NOMO-1 treated with dmso at 0.1 percent for 144 hours (cell line): ENCODE measurements at regions not wholly inside any gene's neighbourhood (a gene's known extent, or its start where the extent isn't known, plus 50 kb on each side); places are given as distances from the start of the nearest gene placed in this dataset.
"Not testable (repeated sequence)": the region's sequence is repeated elsewhere in the genome, so short reads cannot be mapped to it uniquely, and the experiment has no call there.

Experiments used
- DNase-seq: peaks from one replicate; lab custom pipeline; 2025; ENCODE audit not compliant: unreplicated experiment; lab: John Stamatoyannopoulos, UW

DNA sequence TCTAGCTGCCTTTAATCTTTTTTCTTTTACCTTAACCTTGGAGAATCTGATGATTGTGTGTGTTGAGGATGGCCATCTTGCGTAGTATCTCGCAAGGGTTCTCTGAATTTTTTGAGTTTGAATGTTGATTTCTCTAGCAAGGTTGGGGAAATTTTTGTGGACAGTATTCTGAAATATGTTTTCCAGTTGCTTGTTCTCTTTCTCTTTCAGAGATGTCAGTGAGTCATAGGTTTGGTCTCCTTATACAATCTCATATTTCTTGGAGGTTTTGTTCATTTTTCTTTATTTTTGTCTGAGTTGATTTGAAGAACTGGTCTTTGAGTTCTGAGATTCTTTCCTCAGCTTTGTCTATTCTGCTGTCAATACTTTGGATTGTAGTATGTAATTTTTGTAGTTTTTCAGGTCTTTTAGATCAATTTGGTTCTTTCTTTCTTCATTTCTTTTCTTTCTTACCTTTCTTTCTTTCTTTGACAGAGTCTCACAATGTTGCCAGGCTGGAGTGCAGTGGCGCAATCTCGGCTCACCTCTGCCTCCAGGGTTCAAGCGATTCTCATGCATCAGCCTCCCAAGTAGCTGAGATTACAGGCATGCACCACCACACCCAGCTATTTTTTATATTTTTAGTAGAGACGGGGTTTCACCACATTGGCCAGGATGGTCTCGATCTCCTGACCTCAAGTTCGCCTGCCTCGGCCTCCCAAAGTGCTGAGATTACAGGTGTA is 366.4 kb upstream of the RASGRP1 start:
- no peak for DNase-seq

GRCh38 chr15:38941399-38941953 is 376.9 kb upstream of the RASGRP1 start:
- no peak for DNase-seq

DNA sequence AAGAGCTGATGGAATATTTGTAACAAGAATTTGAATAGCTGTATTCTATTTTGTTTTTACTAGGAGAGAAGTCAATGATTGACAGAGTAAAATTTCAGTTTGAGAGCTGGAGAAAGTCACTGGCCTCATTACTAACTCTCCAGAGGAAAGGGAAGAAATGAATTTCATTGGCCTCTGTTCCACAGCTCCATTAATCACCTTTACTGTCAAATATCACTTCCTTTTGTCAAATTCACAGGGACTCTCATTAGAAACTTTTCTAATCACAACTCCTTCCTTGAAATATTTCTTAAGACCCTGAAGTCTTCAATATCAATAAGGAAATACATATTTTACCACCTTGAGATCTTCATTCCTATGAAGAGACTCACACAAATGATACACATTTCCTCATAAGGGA is 379.9 kb upstream of the RASGRP1 start:
- DNase-seq, result no peak

GRCh38 chr15:38945551-38946298 is 381.1 kb upstream of the RASGRP1 start:
- DNase-seq, result no peak

- DNase-seq, result no peak
These were observed 389.5 kb upstream of the RASGRP1 start for GRCh38 chr15:38954090-38954489.

DNA sequence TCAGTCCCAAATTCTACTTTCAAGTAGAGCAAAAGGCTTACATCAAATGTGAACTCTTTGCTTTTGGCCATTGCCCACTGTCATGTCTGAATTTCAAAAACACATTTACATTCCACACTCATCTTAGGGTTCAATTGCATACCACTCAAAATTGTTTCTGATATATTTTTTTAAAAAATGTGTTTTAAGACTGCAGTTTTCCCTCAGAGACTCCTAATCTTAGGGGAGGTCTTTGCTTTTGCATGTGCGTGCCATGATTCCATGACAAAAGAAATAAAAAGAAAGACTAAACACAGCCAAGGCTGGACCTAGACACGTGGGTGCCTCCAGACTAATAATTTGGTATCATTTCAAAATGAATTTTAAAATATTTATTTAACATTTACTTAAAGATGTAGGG is 396.8 kb upstream of the RASGRP1 start:
- DNase-seq, result no peak

- no peak for DNase-seq
These were observed 397.3 kb upstream of the RASGRP1 start for GRCh38 chr15:38961931-38962330.

DNA sequence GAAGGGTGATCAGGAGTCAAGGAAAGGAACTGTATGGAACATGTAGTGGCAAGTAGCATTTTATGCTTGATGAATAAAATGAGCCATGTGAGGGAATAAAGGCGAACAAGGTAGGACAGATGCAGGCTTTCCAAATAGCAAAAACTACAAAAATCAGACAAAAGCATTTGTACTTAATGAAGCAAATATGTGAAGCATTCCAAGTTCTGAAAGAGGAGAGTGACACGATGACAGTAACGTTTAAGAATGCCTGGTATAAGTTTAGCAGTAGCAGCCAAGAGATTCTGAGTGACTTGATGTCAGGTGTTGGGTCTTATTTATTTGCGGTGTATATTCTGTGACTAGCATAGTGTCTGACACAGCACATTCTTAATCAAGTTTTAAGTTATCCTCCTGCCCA is 408.2 kb upstream of the RASGRP1 start:
- DNase-seq, result no peak

GRCh38 chr15:38975282-38975990 is 410.8 kb upstream of the RASGRP1 start:
- no peak for DNase-seq

GRCh38 chr15:38991126-38991525 is 426.5 kb upstream of the RASGRP1 start:
- DNase-seq, result no peak

- no peak for DNase-seq
These were observed 427.1 kb upstream of the RASGRP1 start for GRCh38 chr15:38991701-38992100.

- DNase-seq, result no peak
These were observed 427.9 kb upstream of the RASGRP1 start for GRCh38 chr15:38992506-38992905.

DNA sequence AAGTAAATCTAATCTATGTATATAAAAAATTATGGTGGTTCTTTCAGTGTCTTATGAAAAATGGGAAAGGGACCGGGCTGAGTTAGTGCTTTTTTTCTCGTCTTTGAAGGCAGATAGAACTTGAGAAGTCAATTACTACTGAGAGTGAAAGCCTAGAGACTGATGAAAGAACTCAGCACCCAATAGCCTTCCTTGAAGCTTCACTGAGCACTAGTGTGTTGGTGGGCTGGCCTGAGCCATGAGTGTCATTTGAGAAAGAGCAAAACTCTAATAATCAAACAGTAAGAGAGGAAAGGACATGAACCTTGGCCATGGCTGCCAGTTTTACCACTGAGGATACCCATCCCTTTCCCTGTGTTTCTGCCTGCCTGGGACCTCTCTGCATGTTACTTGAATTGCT is 428.3 kb upstream of the RASGRP1 start:
- no peak for DNase-seq

DNA sequence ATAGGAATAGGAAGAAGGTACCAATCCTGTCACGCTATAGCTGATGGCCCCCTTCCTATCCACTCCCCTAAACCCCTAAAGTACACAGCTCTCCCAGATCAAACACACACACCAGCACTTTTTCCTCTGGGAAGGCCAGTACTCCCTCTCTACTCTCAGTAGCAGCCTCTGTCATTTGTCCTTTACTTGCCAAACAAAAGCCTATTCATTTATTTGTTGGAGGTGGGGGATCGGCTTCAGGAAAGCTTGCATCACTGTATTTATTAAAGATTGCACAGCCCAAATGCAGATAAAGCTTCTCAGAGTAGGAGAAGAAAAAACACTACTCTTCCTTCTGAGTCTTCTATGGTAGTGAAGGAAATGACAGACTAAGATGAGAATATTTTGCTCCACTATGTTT is 429.7 kb upstream of the RASGRP1 start:
- DNase-seq, result no peak

GRCh38 chr15:38996111-38996631 is 431.6 kb upstream of the RASGRP1 start:
- DNase-seq, result no peak

GRCh38 chr15:38997841-38998240 is 433.2 kb upstream of the RASGRP1 start:
- DNase-seq, result no peak

DNA sequence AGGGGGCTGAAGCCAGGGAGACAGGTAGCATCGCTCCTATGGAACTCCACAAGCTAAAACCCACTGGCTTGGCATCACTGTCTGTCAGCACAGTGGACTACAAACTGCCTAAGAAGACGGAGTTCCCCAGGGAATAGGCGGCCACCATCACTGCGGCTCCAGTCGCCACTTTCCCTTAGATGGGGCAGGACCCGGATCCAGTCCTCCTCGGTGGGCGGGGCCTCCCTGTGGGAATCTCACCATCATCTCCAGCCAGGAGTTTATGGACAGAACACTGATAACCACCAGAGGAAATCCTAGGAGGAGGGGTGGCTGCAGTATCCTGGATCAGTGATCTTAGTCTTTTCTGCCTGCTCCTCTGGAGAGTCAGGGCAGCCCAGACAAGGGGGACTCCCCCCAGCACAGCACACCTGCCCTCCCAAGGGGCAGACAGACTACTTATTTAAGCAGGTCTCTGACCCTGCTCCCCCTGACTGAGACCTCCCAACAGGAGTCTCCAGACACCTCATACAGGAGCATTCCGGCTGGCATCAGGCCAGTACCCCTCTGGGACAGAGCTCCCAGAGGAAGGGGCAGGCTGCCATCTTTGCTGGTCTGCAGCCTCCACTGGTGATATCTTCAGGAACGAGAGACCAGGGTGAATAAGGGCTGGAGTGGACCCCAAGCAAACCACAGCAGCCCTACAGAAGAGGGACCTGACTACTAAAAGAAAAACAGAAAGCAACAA is 435.6 kb upstream of the RASGRP1 start:
- no peak for DNase-seq

DNA sequence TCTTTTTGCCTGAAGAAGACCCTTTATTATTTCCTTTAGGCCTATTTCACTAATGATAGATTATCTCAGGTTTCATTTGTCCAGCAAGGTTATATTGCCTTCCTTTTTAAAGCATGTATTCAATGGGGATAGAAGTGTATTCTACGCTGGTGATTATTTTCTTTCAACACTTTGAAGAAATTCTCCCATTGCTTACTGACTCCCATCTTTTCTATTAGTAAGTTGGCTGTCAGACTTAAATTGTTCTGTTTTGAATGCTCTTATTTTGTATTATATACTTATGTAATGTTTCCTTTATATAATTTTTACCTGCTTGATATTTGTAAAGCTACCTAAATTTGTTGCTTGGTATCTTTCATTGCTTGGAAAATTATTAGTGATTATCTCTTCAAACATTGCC is 445.1 kb upstream of the RASGRP1 start:
- no peak for DNase-seq

- not testable (repeated sequence) for DNase-seq
These were observed 446.5 kb upstream of the RASGRP1 start for GRCh38 chr15:39011066-39011465.

- no peak for DNase-seq
These were observed 448.6 kb upstream of the RASGRP1 start for GRCh38 chr15:39013262-39013661.

- no peak for DNase-seq
These were observed 450.1 kb upstream of the RASGRP1 start for GRCh38 chr15:39014682-39015081.
